Stimulated activated CD4-positive, alpha-beta T cell treated with anti-CD3 and anti-CD28 coated beads, TNF-alpha, amount 100 ng/mL, for 24 hours (primary cell): ENCODE measurements at regions not wholly inside any gene's neighbourhood (a gene's known extent, or its start where the extent isn't known, plus 50 kb on each side); places are given as distances from the start of the nearest gene placed in this dataset.
"Not testable (repeated sequence)": the region's sequence is repeated elsewhere in the genome, so short reads cannot be mapped to it uniquely, and the experiment has no call there.

Source experiments
- DNase-seq, 3 experiments: peaks; one replicate each; pipeline ENCODE4 v3.0.0-alpha.2; 2020; ENCODE audit warnings: low read depth in 3 of 3

GRCh38 chr14:71773898-71774481 lies 158.2 kb upstream of the RGS6 start:
- no peak for DNase-seq

GRCh38 chr14:71776471-71777360 lies 155.5 kb upstream of the RGS6 start:
- DNase-seq = no peak

DNA sequence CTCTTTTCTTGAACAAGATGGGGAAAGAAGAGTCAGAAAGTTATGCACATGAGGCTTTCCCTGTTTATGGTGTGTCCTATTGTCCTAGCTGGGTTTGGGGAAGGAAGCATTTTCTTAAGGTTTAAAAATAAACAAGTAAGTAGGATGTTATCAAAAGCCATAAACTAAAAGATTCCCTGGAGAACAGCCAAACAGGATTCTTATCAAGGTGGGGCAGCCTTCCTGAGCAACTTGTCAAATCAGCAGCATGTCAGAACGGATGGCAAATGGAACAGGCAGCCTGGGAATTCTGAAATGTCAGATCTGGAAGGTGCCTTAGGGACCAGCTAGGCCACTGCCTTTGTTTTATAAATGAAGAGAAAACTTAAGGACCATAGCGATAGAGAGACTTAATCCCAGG lies 152.2 kb upstream of the RGS6 start:
- DNase-seq = no peak

- DNase-seq = no peak
These were observed 151.4 kb upstream of the RGS6 start for GRCh38 chr14:71780822-71781221.

GRCh38 chr14:71783088-71783487 lies 149.1 kb upstream of the RGS6 start:
- DNase-seq = no peak

GRCh38 chr14:71783786-71784185 lies 148.4 kb upstream of the RGS6 start:
- DNase-seq = no peak

GRCh38 chr14:71789005-71789404 lies 143.2 kb upstream of the RGS6 start:
- no peak for DNase-seq

- no peak for DNase-seq
These were observed 132.4 kb upstream of the RGS6 start for GRCh38 chr14:71799841-71800240.

- DNase-seq = no peak
These were observed 131.4 kb upstream of the RGS6 start for GRCh38 chr14:71800878-71801277.

- no peak for DNase-seq
These were observed 128.5 kb upstream of the RGS6 start for GRCh38 chr14:71803539-71804260.

GRCh38 chr14:71804992-71805391 lies 127.2 kb upstream of the RGS6 start:
- no peak for DNase-seq

DNA sequence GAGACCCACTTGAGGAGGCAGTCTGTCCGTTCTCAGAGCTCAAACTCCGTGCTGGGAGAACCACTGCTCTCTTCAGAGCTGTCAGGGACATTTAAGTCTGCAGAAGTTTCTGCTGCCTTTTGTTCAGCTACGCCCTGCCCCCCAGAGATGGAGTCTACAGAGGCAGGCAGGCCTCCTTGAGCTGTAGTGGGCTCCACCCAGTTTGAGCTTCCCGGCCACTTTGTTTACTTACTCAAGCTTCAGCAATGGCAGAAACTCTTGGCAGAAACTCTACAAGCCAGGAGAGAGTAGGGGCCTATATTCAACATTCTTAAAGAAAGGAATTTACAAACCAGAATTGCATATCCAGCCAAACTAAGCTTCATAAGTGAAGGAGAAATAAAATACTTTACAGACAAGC lies 125.2 kb upstream of the RGS6 start:
- not testable (repeated sequence) for DNase-seq

DNA sequence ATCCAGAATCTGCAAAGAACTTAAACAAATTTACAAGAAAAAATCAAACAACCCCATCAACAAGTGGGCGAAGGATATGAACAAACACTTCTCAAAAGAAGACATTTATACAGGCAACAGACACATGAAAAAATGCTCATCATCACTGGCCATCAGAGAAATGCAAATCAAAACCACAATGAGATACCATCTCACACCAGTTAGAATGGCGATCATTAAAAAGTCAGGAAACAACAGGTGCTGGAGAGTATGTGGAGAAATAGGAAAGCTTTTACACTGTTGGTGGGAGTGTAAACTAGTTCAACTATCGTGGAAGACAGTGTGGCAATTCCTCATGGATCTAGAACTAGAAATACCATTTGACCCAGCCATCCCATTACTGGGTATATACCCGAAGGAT lies 121.4 kb upstream of the RGS6 start:
- DNase-seq = not testable (repeated sequence)

GRCh38 chr14:71812693-71813092 lies 119.5 kb upstream of the RGS6 start:
- no peak for DNase-seq

DNA sequence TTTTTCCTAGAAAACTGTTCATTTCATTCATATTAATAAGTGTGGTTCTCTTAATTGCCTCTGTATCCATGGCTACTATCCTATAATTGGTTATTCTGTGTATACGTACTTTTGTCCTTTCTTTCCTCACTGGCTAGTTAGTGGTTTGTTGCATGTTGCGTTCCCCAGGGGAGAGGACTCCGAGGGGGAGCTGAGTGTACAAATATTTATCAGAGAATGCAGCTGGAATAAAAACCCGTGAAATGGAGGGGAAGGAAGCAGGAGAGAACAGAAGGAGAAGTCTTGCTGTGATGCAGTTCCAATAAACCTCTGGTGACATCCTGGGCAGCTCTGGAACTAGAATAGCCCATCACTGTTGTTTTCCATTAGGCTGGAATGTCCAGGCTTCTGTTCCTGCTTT lies 117.1 kb upstream of the RGS6 start:
- no peak for DNase-seq

- DNase-seq = no peak
These were observed 107.4 kb upstream of the RGS6 start for GRCh38 chr14:71824816-71825215.

DNA sequence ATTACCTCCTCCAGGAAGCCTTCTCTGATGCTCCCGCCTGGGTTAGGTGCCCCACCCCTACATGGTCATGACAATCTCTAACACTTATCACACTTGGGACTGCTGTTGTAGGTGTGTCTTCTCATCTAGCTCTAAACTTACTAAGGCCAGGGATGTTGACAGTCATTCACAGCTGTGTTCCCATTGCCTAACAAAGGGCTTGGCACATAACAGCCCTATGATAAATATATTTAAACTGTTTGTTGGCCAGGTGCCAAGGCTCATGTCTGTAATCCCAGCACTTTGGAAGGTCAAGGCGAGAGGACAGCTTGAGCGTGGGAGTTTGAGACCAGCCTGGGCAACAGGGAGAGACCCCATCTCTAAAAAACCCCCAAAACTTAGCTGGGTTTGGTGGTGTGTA lies 98.8 kb upstream of the RGS6 start:
- DNase-seq = no peak

DNA sequence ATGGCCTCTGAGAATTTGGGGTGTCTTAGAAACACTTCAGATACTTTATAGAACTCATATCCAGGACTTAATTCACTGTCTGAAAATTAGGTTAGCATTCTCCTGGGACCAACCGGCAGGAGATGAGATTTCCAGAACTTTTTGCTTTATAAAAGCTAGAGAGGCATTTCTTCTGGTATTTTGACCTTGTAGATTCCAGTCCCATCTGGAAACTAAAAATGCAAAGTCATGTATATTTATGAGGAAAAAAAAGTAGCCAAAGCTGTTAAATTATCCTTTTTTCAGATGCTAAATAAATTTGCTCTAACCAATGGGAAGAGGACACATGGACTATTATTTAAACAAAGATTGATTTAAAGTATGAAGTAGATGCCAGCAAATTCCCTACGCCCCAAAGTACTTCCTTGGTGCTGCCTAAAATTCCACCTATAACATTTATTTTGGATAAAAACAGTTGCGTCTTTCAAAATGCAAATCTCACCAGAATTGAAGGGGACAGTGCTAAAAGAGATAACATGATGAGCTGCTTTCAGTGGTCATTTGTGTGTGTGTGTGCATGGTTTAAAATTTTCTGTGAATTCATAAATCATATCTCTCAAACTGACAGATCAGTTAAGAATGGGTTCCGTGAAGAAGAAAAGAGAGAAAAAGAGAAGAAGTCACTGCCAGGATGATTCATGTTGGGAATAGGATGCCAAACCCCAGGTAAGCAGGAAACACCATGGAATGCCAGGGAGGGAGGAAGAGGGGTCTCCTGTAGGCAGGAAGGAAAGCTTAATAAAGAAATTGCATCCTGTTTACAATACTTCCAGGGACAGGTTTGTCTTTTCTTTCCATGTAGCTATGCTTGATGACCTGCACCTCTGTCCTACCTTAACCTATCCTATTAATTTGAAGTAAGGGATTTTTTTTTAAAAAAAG lies 97.7 kb upstream of the RGS6 start:
- no peak for DNase-seq

- DNase-seq = no peak
These were observed 80.0 kb upstream of the RGS6 start for GRCh38 chr14:71852181-71852580.

- peak; percentile 11 to 60 (median 23) for DNase-seq
These were observed 76.7 kb upstream of the RGS6 start for GRCh38 chr14:71855399-71856036.
